Liver (tissue), 3 donors: ENCODE measurements at regions not wholly inside any gene's neighbourhood (a gene's known extent, or its start where the extent isn't known, plus 50 kb on each side); places are given as distances from the start of the nearest gene placed in this dataset.

ENCODE experiments used
- ATF3 ChIP-seq: IDR thresholded peaks from 2 replicates; pipeline ENCODE4 v1.6.1; 2016; ENCODE audit warnings: antibody characterized with exemption
- CTCF ChIP-seq: fragments of 150-350 bp; IDR thresholded peaks from 2 replicates; pipeline ENCODE4 v1.5.1; 2017; ENCODE audit warnings: improper control_type of control experiment, low read depth, low read length; ENCODE audit not compliant: missing input control
- GABPA ChIP-seq, 2 donors: IDR thresholded peaks in 1 of 2; conservative IDR thresholded peaks in 1 of 2; 2 replicates each; pipeline ENCODE4 v1.6.1; 2016; ENCODE audit warnings: antibody characterized with exemption in 2 of 2, mild to moderate bottlenecking in 1 of 2, moderate library complexity in 1 of 2
- RAD21 ChIP-seq, 2 donors: IDR thresholded peaks; 2 replicates each; pipeline ENCODE4 v1.6.1; 2016; ENCODE audit warnings: antibody characterized with exemption in 2 of 2, mild to moderate bottlenecking in 2 of 2
- REST ChIP-seq: IDR thresholded peaks from 2 replicates; pipeline ENCODE4 v1.6.1; 2016; ENCODE audit warnings: antibody characterized with exemption, mild to moderate bottlenecking
- RXRA ChIP-seq, 2 donors: IDR thresholded peaks; 2 replicates each; pipeline ENCODE4 v1.6.1; 2017 to 2018; ENCODE audit warnings: antibody characterized with exemption in 2 of 2, mild to moderate bottlenecking in 1 of 2
- TAF1 ChIP-seq: conservative IDR thresholded peaks from 2 replicates; pipeline ENCODE4 v1.6.1; 2016; ENCODE audit warnings: antibody characterized with exemption, mild to moderate bottlenecking
- ZBTB33 ChIP-seq: IDR thresholded peaks from 2 replicates; pipeline ENCODE4 v1.6.1; 2016; ENCODE audit warnings: antibody characterized with exemption
- donor health status: healthy.
- donor health status: healthy.

- TF ChIP-seq CTCF (no peak), RXRA (IDR thresholded peaks at IDR 0.05) (no peak), ATF3 (no peak), RAD21 (IDR thresholded peaks at IDR 0.05) (no peak), REST (no peak), ZBTB33 (no peak), TAF1 (no peak), GABPA (IDR thresholded peaks at IDR 0.05 in 1 of 2, conservative IDR thresholded peaks at IDR 0.05 in 1 of 2) (no peak)
Observed at GRCh38 chr5:91864962-91865361, 481.8 kb upstream of the ARRDC3 start.
